Amygdala (tissue), 56 donors: ENCODE measurements at regions not wholly inside any gene's neighbourhood (a gene's known extent, or its start where the extent isn't known, plus 50 kb on each side); places are given as distances from the start of the nearest gene placed in this dataset.
"Not testable (repeated sequence)": the region's sequence is repeated elsewhere in the genome, so short reads cannot be mapped to it uniquely, and the experiment has no call there.

Source experiments
- DNase-seq, 56 donors: peaks; one replicate each; lab custom pipeline; 2025; lab: John Stamatoyannopoulos, UW

- DNase-seq: no peak
These were observed 420.8 kb upstream of the SPHKAP start for GRCh38 chr2:228602288-228602687.

- DNase-seq: no peak
These were observed 418.8 kb upstream of the SPHKAP start for GRCh38 chr2:228600265-228600664.

GRCh38 chr2:228599781-228600180 is 418.3 kb upstream of the SPHKAP start:
- DNase-seq: peak in 6 of 56 donors; percentile 1 to 12 (median 3)

GRCh38 chr2:228599297-228599696 is 417.8 kb upstream of the SPHKAP start:
- DNase-seq: no peak

GRCh38 chr2:228597032-228597431 is 415.5 kb upstream of the SPHKAP start:
- DNase-seq: no peak

- no peak for DNase-seq
These were observed 412.5 kb upstream of the SPHKAP start for GRCh38 chr2:228594012-228594411.

- DNase-seq: no peak
These were observed 411.4 kb upstream of the SPHKAP start for GRCh38 chr2:228592925-228593324.

GRCh38 chr2:228590681-228591080 is 409.2 kb upstream of the SPHKAP start:
- DNase-seq: no peak

GRCh38 chr2:228589115-228589514 is 407.6 kb upstream of the SPHKAP start:
- DNase-seq: no peak

- no peak for DNase-seq
These were observed 400.2 kb upstream of the SPHKAP start for GRCh38 chr2:228581731-228582130.

GRCh38 chr2:228575897-228576296 is 394.4 kb upstream of the SPHKAP start:
- no peak for DNase-seq

GRCh38 chr2:228568275-228568674 is 386.8 kb upstream of the SPHKAP start:
- DNase-seq: not testable (repeated sequence)

GRCh38 chr2:228561816-228562215 is 380.3 kb upstream of the SPHKAP start:
- DNase-seq: no peak

GRCh38 chr2:228559774-228560415 is 378.4 kb upstream of the SPHKAP start:
- DNase-seq: no peak

- no peak for DNase-seq
These were observed 375.2 kb upstream of the SPHKAP start for GRCh38 chr2:228556717-228557116.

- DNase-seq: no peak
These were observed 368.0 kb upstream of the SPHKAP start for GRCh38 chr2:228549441-228550007.

- DNase-seq: no peak
These were observed 366.7 kb upstream of the SPHKAP start for GRCh38 chr2:228548230-228548629.

- peak in 1 of 56 donors; percentile 0 for DNase-seq
These were observed 364.3 kb upstream of the SPHKAP start for GRCh38 chr2:228545748-228546145.

- no peak for DNase-seq
These were observed 363.7 kb upstream of the SPHKAP start for GRCh38 chr2:228545041-228545747.

- no peak for DNase-seq
These were observed 361.6 kb upstream of the SPHKAP start for GRCh38 chr2:228543117-228543516.

GRCh38 chr2:228542277-228542676 is 360.8 kb upstream of the SPHKAP start:
- no peak for DNase-seq

GRCh38 chr2:228541789-228542188 is 360.3 kb upstream of the SPHKAP start:
- DNase-seq: no peak
